Ishikawa (cell line): ENCODE measurements at regions not wholly inside any gene's neighbourhood (a gene's known extent, or its start where the extent isn't known, plus 50 kb on each side); places are given as distances from the start of the nearest gene placed in this dataset.

Experiments
- CEBPB ChIP-seq: IDR thresholded peaks from 2 replicates; pipeline ENCODE4 v1.6.1; 2012
- CREB1 ChIP-seq: IDR thresholded peaks from 2 replicates; pipeline ENCODE4 v1.6.1; 2012; ENCODE audit warnings: low read depth
- EGR1 ChIP-seq: IDR thresholded peaks from 2 replicates; pipeline ENCODE4 v1.6.1; 2012
- EP300 ChIP-seq: IDR thresholded peaks from 2 replicates; pipeline ENCODE4 v1.6.1; 2012; ENCODE audit warnings: borderline replicate concordance
- FOXM1 ChIP-seq: IDR thresholded peaks from 2 replicates; pipeline ENCODE4 v1.6.1; 2012; ENCODE audit warnings: low read depth, borderline replicate concordance
- MAX ChIP-seq: IDR thresholded peaks from 2 replicates; pipeline ENCODE4 v1.6.1; 2012
- NFIC ChIP-seq: IDR thresholded peaks from 2 replicates; pipeline ENCODE4 v1.6.1; 2012
- RAD21 ChIP-seq: IDR thresholded peaks from 2 replicates; pipeline ENCODE4 v1.6.1; 2012; ENCODE audit warnings: low read depth
- REST ChIP-seq: IDR thresholded peaks from 2 replicates; pipeline ENCODE4 v1.6.1; 2012; ENCODE audit warnings: low read depth, mild to moderate bottlenecking
- TAF1 ChIP-seq: IDR thresholded peaks from 2 replicates; pipeline ENCODE4 v1.6.1; 2012; ENCODE audit warnings: low read depth, mild to moderate bottlenecking
- TCF12 ChIP-seq: IDR thresholded peaks from 2 replicates; pipeline ENCODE4 v1.6.1; 2012; ENCODE audit warnings: low read depth
- TEAD4 ChIP-seq: IDR thresholded peaks from 2 replicates; pipeline ENCODE4 v1.6.1; 2012
- USF1 ChIP-seq: IDR thresholded peaks from 2 replicates; pipeline ENCODE4 v1.6.1; 2012
- YY1 ChIP-seq: IDR thresholded peaks from 2 replicates; pipeline ENCODE4 v1.6.1; 2012; ENCODE audit warnings: low read depth
- ZBTB7A ChIP-seq: IDR thresholded peaks from 2 replicates; pipeline ENCODE4 v1.6.1; 2012; ENCODE audit warnings: low read depth

GRCh38 chr14:31968956-31969698 is 108.0 kb upstream of the ARHGAP5 start:
- TF ChIP-seq YY1 (no peak), REST (no peak), TCF12 (no peak), ZBTB7A (no peak), TEAD4 (no peak), EP300 (no peak), CEBPB (no peak), EGR1 (no peak), NFIC (no peak), MAX (no peak), USF1 (no peak), CREB1 (no peak), FOXM1 (no peak), RAD21 (no peak), TAF1 (no peak)

- TF ChIP-seq TCF12 (no peak), TEAD4 (no peak), MAX (no peak), RAD21 (no peak), YY1 (no peak), CREB1 (no peak), ZBTB7A (no peak), EP300 (no peak), CEBPB (no peak), EGR1 (no peak)
Observed at GRCh38 chr14:31969699-31970240, 107.3 kb upstream of the ARHGAP5 start.

- TF ChIP-seq EP300 (no peak), ZBTB7A (no peak), TCF12 (no peak), YY1 (no peak), REST (no peak), CEBPB (no peak), RAD21 (no peak), EGR1 (no peak), FOXM1 (no peak), NFIC (no peak), CREB1 (no peak)
Observed at GRCh38 chr14:31970744-31971143, 106.4 kb upstream of the ARHGAP5 start.

- no peak for TF ChIP-seq TAF1
- no peak for TF ChIP-seq TEAD4
- TF ChIP-seq REST = no peak
- TF ChIP-seq MAX = no peak
- TF ChIP-seq USF1 = no peak
- no peak for TF ChIP-seq EP300
- TF ChIP-seq YY1 = no peak
- no peak for TF ChIP-seq ZBTB7A
Observed at GRCh38 chr14:31971612-31972011, 105.5 kb upstream of the ARHGAP5 start.
